ENCODE measurements at regions not wholly inside any gene's neighbourhood (a gene's known extent, or its start where the extent isn't known, plus 50 kb on each side); places are given as distances from the start of the nearest gene placed in this dataset.

GRCh38 chr20:7586481-7586880 is 353.8 kb downstream of the HAO1 start:
- TF ChIP-seq MAX (IDR thresholded peaks at IDR 0.05) = no peak
- TF ChIP-seq RAD21 (IDR thresholded peaks at IDR 0.05) = no peak
- no peak for TF ChIP-seq NR2F2 (IDR thresholded peaks at IDR 0.05)
- TF ChIP-seq CTCF (IDR thresholded peaks at IDR 0.05; ENCODE audit: low read depth, low read length, missing input control) = no peak
- TF ChIP-seq ZBTB33 (IDR thresholded peaks at IDR 0.05) = no peak
- no peak for TF ChIP-seq SP1 (IDR thresholded peaks at IDR 0.05)
- no peak for TF ChIP-seq JUND (IDR thresholded peaks at IDR 0.05)
- TF ChIP-seq HNF4G (IDR thresholded peaks at IDR 0.05) = no peak
- no peak for TF ChIP-seq YY1 (IDR thresholded peaks at IDR 0.05)
- no peak for TF ChIP-seq RXRA (IDR thresholded peaks at IDR 0.05)
- TF ChIP-seq TAF1 (conservative IDR thresholded peaks at IDR 0.05) = no peak
- TF ChIP-seq FOXA2 (IDR thresholded peaks at IDR 0.05) = no peak
- TF ChIP-seq REST (IDR thresholded peaks at IDR 0.05) = no peak
- no peak for TF ChIP-seq FOXA1 (IDR thresholded peaks at IDR 0.05)
- Histone ChIP-seq H3K4me3 (ENCODE audit: low read depth in 1 of 3, low read length in 3 of 3) (no peak overlapping the region), H3K36me3 (ENCODE audit: control insufficient read depth in 4 of 4, insufficient read depth in 3 of 4, low read depth in 1 of 4, low read length in 3 of 4) (no peaks in the 10 kb centered on the region), H3K9ac (ENCODE audit: low read depth in 1 of 2, low read length in 2 of 2) (no peak overlapping the region), H3K4me1 (ENCODE audit: control insufficient read depth in 4 of 4, insufficient read depth in 4 of 4, low read length in 3 of 4) (peaks cover 0 to 19% (median 17%) of the 10 kb centered on the region in 4 donors), H3K27ac (ENCODE audit: low read depth in 1 of 2, low read length in 2 of 2) (peak overlapping the region in 1 of 2 donors; percentile 19), H3K27me3 (ENCODE audit: control insufficient read depth in 4 of 4, insufficient read depth in 4 of 4, low read length in 3 of 4) (no peaks in the 10 kb centered on the region), H3K9me3 (ENCODE audit: control insufficient read depth in 4 of 4, low read length in 3 of 4) (no peaks in the 10 kb centered on the region)
- 40% methylated on average over 1 of the region's 1 CpG for WGBS
- no peak for DNase-seq (ENCODE audit: low spot score)

- no peak overlapping the region for H3K9ac ChIP-seq (ENCODE audit: low read depth in 1 of 2, low read length in 2 of 2)
- 90% methylated on average over 1 of the region's 1 CpG for WGBS
- no peak overlapping the region for H3K27ac ChIP-seq (ENCODE audit: low read depth in 1 of 2, low read length in 2 of 2)
- TF ChIP-seq EGR1 (IDR thresholded peaks at IDR 0.05; ENCODE audit: low read depth in 2 of 2) (no peak), MAX (IDR thresholded peaks at IDR 0.05) (no peak), FOXA1 (IDR thresholded peaks at IDR 0.05) (no peak), NR2F2 (IDR thresholded peaks at IDR 0.05) (no peak), REST (IDR thresholded peaks at IDR 0.05) (no peak), TAF1 (conservative IDR thresholded peaks at IDR 0.05) (no peak), CTCF (IDR thresholded peaks at IDR 0.05; ENCODE audit: low read depth, low read length, missing input control) (no peak), FOXA2 (IDR thresholded peaks at IDR 0.05) (no peak), HNF4A (conservative IDR thresholded peaks at IDR 0.05) (no peak), RAD21 (IDR thresholded peaks at IDR 0.05) (no peak), RXRA (IDR thresholded peaks at IDR 0.05) (no peak), YY1 (IDR thresholded peaks at IDR 0.05) (no peak)
- no peaks in the 10 kb centered on the region for H3K27me3 ChIP-seq (ENCODE audit: control insufficient read depth in 4 of 4, insufficient read depth in 4 of 4, low read length in 3 of 4)
- H3K9me3 ChIP-seq (ENCODE audit: control insufficient read depth in 4 of 4, low read length in 3 of 4) = no peaks in the 10 kb centered on the region
- H3K4me3 ChIP-seq (ENCODE audit: low read depth in 1 of 3, low read length in 3 of 3) = no peak overlapping the region
- H3K4me1 ChIP-seq (ENCODE audit: control insufficient read depth in 4 of 4, insufficient read depth in 4 of 4, low read length in 3 of 4) = peaks cover 0 to 19% (median 16%) of the 10 kb centered on the region in 4 donors
- H3K36me3 ChIP-seq (ENCODE audit: control insufficient read depth in 4 of 4, insufficient read depth in 3 of 4, low read depth in 1 of 4, low read length in 3 of 4) = no peaks in the 10 kb centered on the region
- DNase-seq (ENCODE audit: low spot score) = no peak
These were observed 351.1 kb downstream of the HAO1 start for GRCh38 chr20:7589164-7589563.

Data from liver (tissue), 8 donors.